Dendritic cell treated with granulocyte-macrophage colony-stimulating factor and Interleukin-4, amounts not matched to agents 40 ng/mL and 50 ng/mL, for 4 days (primary cell): ENCODE measurements at regions not wholly inside any gene's neighbourhood (a gene's known extent, or its start where the extent isn't known, plus 50 kb on each side); places are given as distances from the start of the nearest gene placed in this dataset.

Source experiments
- H3K27ac Mint-ChIP-seq: one replicate; pipeline ENCODE4 v1.8.0; 2022; ENCODE audit warnings: mild to moderate bottlenecking, mixed read lengths
- H3K27me3 Mint-ChIP-seq: one replicate; pipeline ENCODE4 v1.8.0; 2022; ENCODE audit warnings: mild to moderate bottlenecking, mixed read lengths
- H3K36me3 Mint-ChIP-seq: one replicate; pipeline ENCODE4 v1.8.0; 2022; ENCODE audit warnings: low read depth, mixed read lengths
- H3K4me1 Mint-ChIP-seq: one replicate; pipeline ENCODE4 v1.8.0; 2022; ENCODE audit warnings: low read depth, mixed read lengths
- H3K4me3 Mint-ChIP-seq: one replicate; pipeline ENCODE4 v1.8.0; 2022; ENCODE audit warnings: mild to moderate bottlenecking, moderate library complexity, mixed read lengths
- H3K9me3 Mint-ChIP-seq: one replicate; pipeline ENCODE4 v1.8.0; 2022; ENCODE audit warnings: mixed read lengths
- intact Hi-C: fragments of 100-400 bp; cut with micrococcal nuclease; formaldehyde crosslinking; loops from one replicate; pipeline ENCODE4 v1.15.0; 2022

GRCh38 chr21:41598561-41599431, 90.8 kb upstream of the TMPRSS2 start:
- Mint-ChIP-seq H3K9me3 (no peaks in the 10 kb centered on the region), H3K4me1 (peaks cover 7% of the 10 kb centered on the region), H3K27me3 (peaks cover 8% of the 10 kb centered on the region), H3K27ac (no peak overlapping the region), H3K4me3 (no peak overlapping the region), H3K36me3 (no peaks in the 10 kb centered on the region)
- intact Hi-C loops: no loop called here

- Mint-ChIP-seq H3K27me3 (peaks cover 8% of the 10 kb centered on the region), H3K36me3 (no peaks in the 10 kb centered on the region), H3K27ac (no peak overlapping the region), H3K4me3 (no peak overlapping the region), H3K4me1 (peaks cover 7% of the 10 kb centered on the region), H3K9me3 (no peaks in the 10 kb centered on the region)
- intact Hi-C loops: no loop called here
These were observed 89.9 kb upstream of the TMPRSS2 start for GRCh38 chr21:41597811-41598231.

GRCh38 chr21:41597227-41597626, 89.3 kb upstream of the TMPRSS2 start:
- Mint-ChIP-seq H3K4me1 (peaks cover 7% of the 10 kb centered on the region), H3K36me3 (no peaks in the 10 kb centered on the region), H3K9me3 (no peaks in the 10 kb centered on the region), H3K27me3 (peaks cover 8% of the 10 kb centered on the region), H3K4me3 (no peak overlapping the region), H3K27ac (no peak overlapping the region)
- intact Hi-C loops: no loop called here

- no peaks in the 10 kb centered on the region for H3K36me3 Mint-ChIP-seq
- no peak overlapping the region for H3K27ac Mint-ChIP-seq
- intact Hi-C loops: no loop called here
- H3K9me3 Mint-ChIP-seq: no peaks in the 10 kb centered on the region
- no peak overlapping the region for H3K4me3 Mint-ChIP-seq
- H3K27me3 Mint-ChIP-seq: peaks cover 10% of the 10 kb centered on the region
- peaks cover 7% of the 10 kb centered on the region for H3K4me1 Mint-ChIP-seq
These were observed 88.4 kb upstream of the TMPRSS2 start for GRCh38 chr21:41596241-41596925.

GRCh38 chr21:41594268-41594667, 86.3 kb upstream of the TMPRSS2 start:
- Mint-ChIP-seq H3K4me3 (no peak overlapping the region), H3K27me3 (peaks cover 10% of the 10 kb centered on the region), H3K36me3 (no peaks in the 10 kb centered on the region), H3K4me1 (peaks cover 5% of the 10 kb centered on the region), H3K27ac (no peak overlapping the region), H3K9me3 (no peaks in the 10 kb centered on the region)
- intact Hi-C loops: no loop called here

- Mint-ChIP-seq H3K36me3 (no peaks in the 10 kb centered on the region), H3K9me3 (no peaks in the 10 kb centered on the region), H3K4me1 (peaks cover 4% of the 10 kb centered on the region), H3K27ac (no peak overlapping the region), H3K27me3 (peaks cover 5% of the 10 kb centered on the region), H3K4me3 (no peak overlapping the region)
- intact Hi-C loops: no loop called here
These were observed 85.8 kb upstream of the TMPRSS2 start for GRCh38 chr21:41593760-41594138.

- H3K4me3 Mint-ChIP-seq: no peak overlapping the region
- intact Hi-C loops: no loop called here
- H3K27me3 Mint-ChIP-seq: peaks cover 3% of the 10 kb centered on the region
- no peaks in the 10 kb centered on the region for H3K9me3 Mint-ChIP-seq
- no peak overlapping the region for H3K27ac Mint-ChIP-seq
- peaks cover 8% of the 10 kb centered on the region for H3K4me1 Mint-ChIP-seq
- H3K36me3 Mint-ChIP-seq: no peaks in the 10 kb centered on the region
These were observed 85.2 kb upstream of the TMPRSS2 start for GRCh38 chr21:41593051-41593759.

- H3K36me3 Mint-ChIP-seq: no peaks in the 10 kb centered on the region
- no peak overlapping the region for H3K4me3 Mint-ChIP-seq
- H3K9me3 Mint-ChIP-seq: no peaks in the 10 kb centered on the region
- H3K4me1 Mint-ChIP-seq: peaks cover 8% of the 10 kb centered on the region
- peaks cover 1% of the 10 kb centered on the region for H3K27me3 Mint-ChIP-seq
- H3K27ac Mint-ChIP-seq: no peak overlapping the region
- intact Hi-C loops: no loop called here
These were observed 81.7 kb upstream of the TMPRSS2 start for GRCh38 chr21:41589620-41590175.

- H3K27ac Mint-ChIP-seq: no peak overlapping the region
- H3K27me3 Mint-ChIP-seq: peaks cover 1% of the 10 kb centered on the region
- H3K4me1 Mint-ChIP-seq: peaks cover 8% of the 10 kb centered on the region
- intact Hi-C loops: no loop called here
- no peaks in the 10 kb centered on the region for H3K9me3 Mint-ChIP-seq
- no peaks in the 10 kb centered on the region for H3K36me3 Mint-ChIP-seq
- no peak overlapping the region for H3K4me3 Mint-ChIP-seq
These were observed 81.2 kb upstream of the TMPRSS2 start for GRCh38 chr21:41589131-41589530.

GRCh38 chr21:41585199-41585994, 77.4 kb upstream of the TMPRSS2 start:
- intact Hi-C loops: no loop called here

GRCh38 chr21:41584603-41585176, 76.7 kb upstream of the TMPRSS2 start:
- intact Hi-C loops: no loop called here
- H3K4me1 Mint-ChIP-seq: peaks cover 8% of the 10 kb centered on the region
- H3K4me3 Mint-ChIP-seq: no peak overlapping the region
- no peak overlapping the region for H3K27ac Mint-ChIP-seq
- no peaks in the 10 kb centered on the region for H3K36me3 Mint-ChIP-seq
- H3K27me3 Mint-ChIP-seq: peaks cover 2% of the 10 kb centered on the region
- no peaks in the 10 kb centered on the region for H3K9me3 Mint-ChIP-seq

More at GRCh38 chr21:41585199-41585994, 77.4 kb upstream of the TMPRSS2 start:
- Mint-ChIP-seq H3K27ac (no peak overlapping the region), H3K36me3 (no peaks in the 10 kb centered on the region), H3K27me3 (peaks cover 2% of the 10 kb centered on the region), H3K4me3 (no peak overlapping the region), H3K4me1 (peaks cover 8% of the 10 kb centered on the region), H3K9me3 (no peaks in the 10 kb centered on the region)

- peaks cover 3% of the 10 kb centered on the region for H3K9me3 Mint-ChIP-seq
- H3K36me3 Mint-ChIP-seq: no peaks in the 10 kb centered on the region
- peaks cover under 1% of the 10 kb centered on the region for H3K4me1 Mint-ChIP-seq
- no peak overlapping the region for H3K27ac Mint-ChIP-seq
- H3K27me3 Mint-ChIP-seq: peaks cover 4% of the 10 kb centered on the region
- intact Hi-C loops: no loop called here
- no peak overlapping the region for H3K4me3 Mint-ChIP-seq
These were observed 75.4 kb upstream of the TMPRSS2 start for GRCh38 chr21:41583274-41583790.

- Mint-ChIP-seq H3K27me3 (peaks cover 6% of the 10 kb centered on the region), H3K4me1 (no peaks in the 10 kb centered on the region), H3K27ac (no peak overlapping the region), H3K4me3 (no peak overlapping the region), H3K9me3 (peaks cover 7% of the 10 kb centered on the region), H3K36me3 (no peaks in the 10 kb centered on the region)
- intact Hi-C loops: no loop called here
These were observed 74.9 kb upstream of the TMPRSS2 start for GRCh38 chr21:41582866-41583265.
